GM12878 (cell line): ENCODE measurements at regions not wholly inside any gene's neighbourhood (a gene's known extent, or its start where the extent isn't known, plus 50 kb on each side); places are given as distances from the start of the nearest gene placed in this dataset.

ENCODE experiments used
- CEBPB ChIP-seq, 2 experiments: fragments of 150-350 bp in 1 of 2; IDR thresholded peaks; 2 replicates each; pipeline ENCODE4 v1.6.1; 2012 to 2014; ENCODE audit warnings: low read depth in 2 of 2, low read length in 2 of 2, borderline replicate concordance in 1 of 2, inconsistent platforms in 1 of 2
- POLR2A ChIP-seq: IDR thresholded peaks from 2 replicates; pipeline ENCODE4 v1.6.1; 2011; ENCODE audit warnings: low read depth, mild to moderate bottlenecking, low read length
- TF ChIP-seq, protein P1 (sequence below), 3 experiments: IDR thresholded peaks in 2 of 3; conservative IDR thresholded peaks in 1 of 3; 2 replicates each; pipeline ENCODE4 v1.5.1; 2011; ENCODE audit warnings: low read depth in 3 of 3, low read length in 3 of 3, mild to moderate bottlenecking in 3 of 3, control low read depth in 2 of 3, moderate library complexity in 2 of 3, inconsistent platforms in 1 of 3, mixed read lengths in 1 of 3; ENCODE audit not compliant: control insufficient read depth in 2 of 3, insufficient read depth in 1 of 3; ENCODE audit errors: extremely low read depth in 1 of 3
- TF ChIP-seq, protein P2 (sequence below): IDR thresholded peaks from 2 replicates; pipeline ENCODE4 v1.6.1; 2012; ENCODE audit warnings: low read length, inconsistent platforms

DNA sequence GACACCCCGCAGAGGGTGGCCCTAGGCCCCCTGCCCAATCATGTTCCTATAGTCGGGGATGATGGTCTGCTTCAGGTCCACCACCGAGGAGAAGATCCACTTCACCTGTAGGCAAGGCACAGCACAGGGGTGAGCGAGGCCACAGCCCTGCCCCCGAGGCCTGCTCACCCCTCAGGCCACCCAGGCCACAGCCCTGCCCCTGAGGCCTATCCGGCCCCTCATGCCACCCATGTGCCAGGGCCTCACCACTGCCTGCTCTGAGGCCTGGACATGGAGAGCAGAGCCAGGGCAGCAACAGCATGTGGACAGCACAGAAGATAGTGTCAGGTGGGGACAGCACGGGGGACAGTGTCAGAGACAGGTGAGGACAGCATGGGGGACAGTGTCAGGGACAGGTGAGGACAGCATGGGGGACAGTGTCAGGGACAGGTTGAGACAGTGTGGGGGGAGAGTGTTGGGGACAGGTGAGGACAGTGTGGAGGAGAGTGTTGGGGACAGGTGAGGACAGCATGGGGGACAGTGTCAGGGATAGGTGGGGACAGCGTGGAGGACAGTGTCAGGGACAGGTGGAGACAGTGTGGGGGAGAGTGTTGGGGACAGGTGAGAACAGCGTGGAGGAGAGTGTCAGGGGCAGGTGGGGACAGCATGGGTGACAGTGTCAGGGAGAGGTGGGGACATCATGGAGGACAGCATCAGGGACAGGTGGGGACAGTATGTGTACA lies 239.7 kb downstream of the TMEM121 start:
- TF ChIP-seq CEBPB (IDR thresholded peaks at IDR 0.05; ENCODE audit: borderline replicate concordance in 1 of 2, low read depth in 2 of 2, low read length in 2 of 2) = no peak
- no peak for TF ChIP-seq POLR2A
- TF ChIP-seq, protein P1, sequence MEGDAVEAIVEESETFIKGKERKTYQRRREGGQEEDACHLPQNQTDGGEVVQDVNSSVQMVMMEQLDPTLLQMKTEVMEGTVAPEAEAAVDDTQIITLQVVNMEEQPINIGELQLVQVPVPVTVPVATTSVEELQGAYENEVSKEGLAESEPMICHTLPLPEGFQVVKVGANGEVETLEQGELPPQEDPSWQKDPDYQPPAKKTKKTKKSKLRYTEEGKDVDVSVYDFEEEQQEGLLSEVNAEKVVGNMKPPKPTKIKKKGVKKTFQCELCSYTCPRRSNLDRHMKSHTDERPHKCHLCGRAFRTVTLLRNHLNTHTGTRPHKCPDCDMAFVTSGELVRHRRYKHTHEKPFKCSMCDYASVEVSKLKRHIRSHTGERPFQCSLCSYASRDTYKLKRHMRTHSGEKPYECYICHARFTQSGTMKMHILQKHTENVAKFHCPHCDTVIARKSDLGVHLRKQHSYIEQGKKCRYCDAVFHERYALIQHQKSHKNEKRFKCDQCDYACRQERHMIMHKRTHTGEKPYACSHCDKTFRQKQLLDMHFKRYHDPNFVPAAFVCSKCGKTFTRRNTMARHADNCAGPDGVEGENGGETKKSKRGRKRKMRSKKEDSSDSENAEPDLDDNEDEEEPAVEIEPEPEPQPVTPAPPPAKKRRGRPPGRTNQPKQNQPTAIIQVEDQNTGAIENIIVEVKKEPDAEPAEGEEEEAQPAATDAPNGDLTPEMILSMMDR (IDR thresholded peaks at IDR 0.05 in 2 of 3, conservative IDR thresholded peaks at IDR 0.05 in 1 of 3; ENCODE audit: control insufficient read depth in 2 of 3, extremely low read depth in 1 of 3, insufficient read depth in 1 of 3, low read depth in 3 of 3, low read length in 3 of 3) = no peak
- TF ChIP-seq, protein P2, sequence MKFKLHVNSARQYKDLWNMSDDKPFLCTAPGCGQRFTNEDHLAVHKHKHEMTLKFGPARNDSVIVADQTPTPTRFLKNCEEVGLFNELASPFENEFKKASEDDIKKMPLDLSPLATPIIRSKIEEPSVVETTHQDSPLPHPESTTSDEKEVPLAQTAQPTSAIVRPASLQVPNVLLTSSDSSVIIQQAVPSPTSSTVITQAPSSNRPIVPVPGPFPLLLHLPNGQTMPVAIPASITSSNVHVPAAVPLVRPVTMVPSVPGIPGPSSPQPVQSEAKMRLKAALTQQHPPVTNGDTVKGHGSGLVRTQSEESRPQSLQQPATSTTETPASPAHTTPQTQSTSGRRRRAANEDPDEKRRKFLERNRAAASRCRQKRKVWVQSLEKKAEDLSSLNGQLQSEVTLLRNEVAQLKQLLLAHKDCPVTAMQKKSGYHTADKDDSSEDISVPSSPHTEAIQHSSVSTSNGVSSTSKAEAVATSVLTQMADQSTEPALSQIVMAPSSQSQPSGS = no peak
